A673 (cell line): ENCODE measurements at regions not wholly inside any gene's neighbourhood (a gene's known extent, or its start where the extent isn't known, plus 50 kb on each side); places are given as distances from the start of the nearest gene placed in this dataset.

Experiments used
- BruUV-seq: library from RNA; stranded (reverse); fragments of 400-500 nt; replicated peaks from 2 replicates; lab custom pipeline; 2021; lab: Mats Ljungman, UMichigan
- CTCF ChIA-PET: fragments of 300-600 bp; sonication (Branson Sonifier 250); formaldehyde crosslinking; loops from one replicate; lab custom pipeline; 2022; ENCODE audit warnings: antibody characterized with exemption; lab: Charles Lee
- POLR2A ChIA-PET: fragments of 300-600 bp; sonication (Branson Sonifier 250); formaldehyde crosslinking; loops from one replicate; lab custom pipeline; 2022; ENCODE audit warnings: antibody characterized with exemption; ENCODE audit not compliant: low non-redundant PET; lab: Charles Lee
- DNase-seq: peaks from one replicate; pipeline ENCODE4 v3.0.0-alpha.2; 2015; ENCODE audit warnings: low spot score
- H3K27ac ChIP-seq: fragments of 200-600 bp; sonication (generic); 2 replicates; pipeline ENCODE4 v1.5.1; 2016; ENCODE audit warnings: mixed run types, low read depth, mild to moderate bottlenecking, mixed read lengths, antibody characterized with exemption, low read length; ENCODE audit not compliant: poor library complexity, severe bottlenecking
- H3K27me3 ChIP-seq: fragments of 200-600 bp; sonication (generic); replicated peaks from 2 replicates; pipeline ENCODE4 v1.6.1; 2017; ENCODE audit warnings: mixed run types, low read depth, mild to moderate bottlenecking, mixed read lengths, antibody characterized with exemption, low read length; ENCODE audit not compliant: insufficient read depth, poor library complexity
- H3K36me3 ChIP-seq: fragments of 200-600 bp; sonication (generic); 2 replicates; pipeline ENCODE4 v1.6.1; 2016; ENCODE audit warnings: mixed run types, mild to moderate bottlenecking, mixed read lengths, antibody characterized with exemption, low read length; ENCODE audit not compliant: insufficient read depth, poor library complexity, severe bottlenecking
- H3K4me1 ChIP-seq: fragments of 200-600 bp; sonication (generic); 2 replicates; pipeline ENCODE4 v1.6.1; 2017; ENCODE audit warnings: mixed run types, mild to moderate bottlenecking, mixed read lengths, antibody characterized with exemption, low read length; ENCODE audit not compliant: insufficient read depth, poor library complexity, severe bottlenecking
- H3K4me3 ChIP-seq: fragments of 200-600 bp; sonication (generic); 2 replicates; pipeline ENCODE4 v1.5.1; 2016; ENCODE audit warnings: low read depth, mixed run types, mild to moderate bottlenecking, mixed read lengths, low read length; ENCODE audit not compliant: poor library complexity, severe bottlenecking
- H3K9me3 ChIP-seq: fragments of 200-600 bp; sonication (generic); 2 replicates; pipeline ENCODE4 v1.6.1; 2016; ENCODE audit warnings: mixed run types, low read depth, mild to moderate bottlenecking, mixed read lengths, antibody characterized with exemption, low read length; ENCODE audit not compliant: poor library complexity, severe bottlenecking
- EZH2 ChIP-seq: fragments of 200-600 bp; sonication (generic); IDR thresholded peaks from 2 replicates; pipeline ENCODE4 v1.6.1; 2017; ENCODE audit warnings: borderline replicate concordance, low read depth, mild to moderate bottlenecking, mixed read lengths, antibody characterized with exemption, low read length; ENCODE audit not compliant: poor library complexity, severe bottlenecking
- intact Hi-C: fragments of 100-400 bp; cut with micrococcal nuclease; formaldehyde crosslinking; loops from one replicate; pipeline ENCODE4 v1.10.0; 2022; ENCODE audit not compliant: unreplicated experiment
- TF ChIP-seq, protein P1 (sequence below): fragments of 300-800, 200-600 bp; sonication (generic); conservative IDR thresholded peaks from 2 replicates; pipeline ENCODE4 v1.5.1; 2017; ENCODE audit warnings: low read depth, mild to moderate bottlenecking, antibody characterized with exemption, low read length, moderate library complexity, mixed read lengths

DNA sequence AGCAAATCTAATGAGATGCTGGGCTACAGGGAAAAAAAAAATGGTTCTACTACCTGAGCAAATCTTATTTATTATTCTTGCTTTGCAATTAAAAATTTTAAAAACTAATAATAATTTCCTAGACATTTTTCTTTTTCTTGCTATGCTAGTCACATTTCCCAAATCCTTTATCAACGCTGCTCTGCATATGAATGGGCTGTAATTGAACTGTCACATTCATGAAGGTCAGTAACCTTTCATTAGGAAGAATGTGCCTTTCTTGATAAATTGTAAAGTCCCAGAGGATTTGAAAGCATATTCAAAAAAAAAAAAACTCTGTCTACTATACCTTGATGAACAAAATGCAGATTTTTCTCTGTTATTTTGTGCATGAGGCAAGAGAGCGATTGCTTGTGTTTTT, 538.7 kb upstream of the ID4 start:
- Histone ChIP-seq H3K27me3 (no peaks in the 10 kb centered on the region), H3K9me3 (no peaks in the 10 kb centered on the region), H3K27ac (no peak overlapping the region), H3K4me1 (peaks cover 5% of the 10 kb centered on the region), H3K36me3 (no peaks in the 10 kb centered on the region), H3K4me3 (no peak overlapping the region)
- no peak for TF ChIP-seq EZH2
- TF ChIP-seq, protein P1, sequence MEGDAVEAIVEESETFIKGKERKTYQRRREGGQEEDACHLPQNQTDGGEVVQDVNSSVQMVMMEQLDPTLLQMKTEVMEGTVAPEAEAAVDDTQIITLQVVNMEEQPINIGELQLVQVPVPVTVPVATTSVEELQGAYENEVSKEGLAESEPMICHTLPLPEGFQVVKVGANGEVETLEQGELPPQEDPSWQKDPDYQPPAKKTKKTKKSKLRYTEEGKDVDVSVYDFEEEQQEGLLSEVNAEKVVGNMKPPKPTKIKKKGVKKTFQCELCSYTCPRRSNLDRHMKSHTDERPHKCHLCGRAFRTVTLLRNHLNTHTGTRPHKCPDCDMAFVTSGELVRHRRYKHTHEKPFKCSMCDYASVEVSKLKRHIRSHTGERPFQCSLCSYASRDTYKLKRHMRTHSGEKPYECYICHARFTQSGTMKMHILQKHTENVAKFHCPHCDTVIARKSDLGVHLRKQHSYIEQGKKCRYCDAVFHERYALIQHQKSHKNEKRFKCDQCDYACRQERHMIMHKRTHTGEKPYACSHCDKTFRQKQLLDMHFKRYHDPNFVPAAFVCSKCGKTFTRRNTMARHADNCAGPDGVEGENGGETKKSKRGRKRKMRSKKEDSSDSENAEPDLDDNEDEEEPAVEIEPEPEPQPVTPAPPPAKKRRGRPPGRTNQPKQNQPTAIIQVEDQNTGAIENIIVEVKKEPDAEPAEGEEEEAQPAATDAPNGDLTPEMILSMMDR = no peak
- intact Hi-C loops = no loop called here
- DNase-seq = no peak
- CTCF ChIA-PET = interaction anchor here (0.7 kb wide), 1 partner anchor 154 kb away, joined by 3 read pairs; no protein-coding TSS in a partner anchor
- POLR2A ChIA-PET = no interaction called here
- no TSS peak for BruUV-seq

- POLR2A ChIA-PET = no interaction called here
- BruUV-seq = no TSS peak
- intact Hi-C loops = no loop called here
Observed at GRCh38 chr6:19299129-19299528, 538.0 kb upstream of the ID4 start.

DNA sequence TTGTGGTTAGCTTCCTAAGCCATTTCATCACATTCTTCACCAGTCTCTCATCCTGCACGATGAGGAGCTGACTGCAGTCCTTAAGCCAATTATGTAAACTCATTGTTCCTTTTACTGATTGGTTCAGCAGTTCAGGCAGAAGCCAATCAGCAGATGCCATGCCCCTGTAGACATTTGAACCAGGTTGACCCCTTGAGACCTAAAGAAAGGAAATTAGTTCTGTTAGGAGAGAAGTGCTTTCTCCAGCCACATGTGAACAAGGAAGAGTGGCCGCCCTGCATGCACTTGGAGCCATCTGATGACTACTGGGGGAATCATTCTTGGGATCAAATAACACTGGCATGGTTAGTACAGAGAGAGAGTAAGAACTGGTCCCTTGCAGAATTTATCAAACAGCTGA, 535.2 kb upstream of the ID4 start:
- ChIA-PET POLR2A (no interaction called here), CTCF (no interaction called here)

More at GRCh38 chr6:19299129-19299528, 538.0 kb upstream of the ID4 start:
- H3K27ac ChIP-seq = no peak overlapping the region
- no peak for TF ChIP-seq EZH2
- TF ChIP-seq, protein P1 = no peak
- H3K4me3 ChIP-seq = no peak overlapping the region
- peaks cover 5% of the 10 kb centered on the region for H3K4me1 ChIP-seq
- no peak for DNase-seq
- CTCF ChIA-PET = no interaction called here
- H3K27me3 ChIP-seq = no peaks in the 10 kb centered on the region
- H3K9me3 ChIP-seq = no peaks in the 10 kb centered on the region
- H3K36me3 ChIP-seq = no peaks in the 10 kb centered on the region

More for the DNA sequence above, 535.2 kb upstream of the ID4 start:
- peak; percentile 6 for DNase-seq
- TF ChIP-seq EZH2 = no peak
- TF ChIP-seq, protein P1 = no peak
- no peaks in the 10 kb centered on the region for H3K27me3 ChIP-seq
- H3K4me3 ChIP-seq = no peak overlapping the region
- no TSS peak for BruUV-seq
- no peak overlapping the region for H3K27ac ChIP-seq
- peaks cover 5% of the 10 kb centered on the region for H3K4me1 ChIP-seq
- H3K9me3 ChIP-seq = no peaks in the 10 kb centered on the region
- intact Hi-C loops = no loop called here
- no peaks in the 10 kb centered on the region for H3K36me3 ChIP-seq
